ENCODE measurements at regions not wholly inside any gene's neighbourhood (a gene's known extent, or its start where the extent isn't known, plus 50 kb on each side); places are given as distances from the start of the nearest gene placed in this dataset.

DNA sequence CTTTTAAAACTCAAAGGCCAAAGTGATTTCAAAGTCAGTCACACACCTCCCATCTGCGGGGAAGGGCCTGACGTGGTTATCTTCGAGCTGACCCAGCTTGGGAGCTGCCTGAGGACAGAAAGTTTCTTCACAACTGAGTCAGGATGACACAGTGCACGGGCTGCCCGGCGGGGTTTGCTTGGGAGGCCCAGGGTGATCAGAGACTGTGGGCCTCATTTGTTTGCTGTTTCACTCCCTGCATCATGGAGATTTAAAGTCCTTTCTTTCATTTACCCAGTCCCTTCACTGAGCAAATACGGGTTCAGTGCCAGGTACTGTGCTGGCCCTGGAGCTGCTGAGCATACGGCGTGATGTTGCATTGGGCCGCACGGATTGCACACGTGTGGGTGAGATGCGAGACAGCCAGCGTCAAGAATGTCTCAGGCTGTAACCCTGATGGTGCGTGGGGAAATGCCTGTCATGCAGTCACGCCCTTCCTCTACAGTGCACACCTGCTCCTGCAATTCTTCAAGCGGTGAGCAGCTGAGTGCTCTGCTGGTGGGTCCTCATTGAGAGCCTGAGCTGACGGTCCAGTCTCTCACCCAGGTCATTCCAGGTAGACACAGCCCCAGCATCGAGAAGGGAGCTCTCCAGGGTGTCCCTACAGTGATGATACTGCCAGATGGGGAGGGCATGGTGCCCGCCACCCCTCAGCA lies 82.7 kb upstream of the PMEPA1 start:
- no peaks in the 10 kb centered on the region for H3K4me1 ChIP-seq (ENCODE audit: low read length)
- no peak overlapping the region for H2AFZ ChIP-seq (ENCODE audit: low read depth, low read length)
- no peaks in the 10 kb centered on the region for H4K20me1 ChIP-seq (ENCODE audit: insufficient read depth, low read length)
- peaks cover 37% of the 10 kb centered on the region for H3K27me3 ChIP-seq (ENCODE audit: low read depth, low read length)
- H3K27ac ChIP-seq (ENCODE audit: low read length), result no peak overlapping the region
- no peak overlapping the region for H3K4me2 ChIP-seq (ENCODE audit: low read length)
- no peak overlapping the region for H3K9ac ChIP-seq (ENCODE audit: low read length)
- no peaks in the 10 kb centered on the region for H3K36me3 ChIP-seq (replicated peaks; ENCODE audit: low read depth, low read length)
- no peak for TF ChIP-seq EZH2phosphoT487 (IDR thresholded peaks at IDR 0.05; ENCODE audit: low read depth)
- TF ChIP-seq, protein P1, sequence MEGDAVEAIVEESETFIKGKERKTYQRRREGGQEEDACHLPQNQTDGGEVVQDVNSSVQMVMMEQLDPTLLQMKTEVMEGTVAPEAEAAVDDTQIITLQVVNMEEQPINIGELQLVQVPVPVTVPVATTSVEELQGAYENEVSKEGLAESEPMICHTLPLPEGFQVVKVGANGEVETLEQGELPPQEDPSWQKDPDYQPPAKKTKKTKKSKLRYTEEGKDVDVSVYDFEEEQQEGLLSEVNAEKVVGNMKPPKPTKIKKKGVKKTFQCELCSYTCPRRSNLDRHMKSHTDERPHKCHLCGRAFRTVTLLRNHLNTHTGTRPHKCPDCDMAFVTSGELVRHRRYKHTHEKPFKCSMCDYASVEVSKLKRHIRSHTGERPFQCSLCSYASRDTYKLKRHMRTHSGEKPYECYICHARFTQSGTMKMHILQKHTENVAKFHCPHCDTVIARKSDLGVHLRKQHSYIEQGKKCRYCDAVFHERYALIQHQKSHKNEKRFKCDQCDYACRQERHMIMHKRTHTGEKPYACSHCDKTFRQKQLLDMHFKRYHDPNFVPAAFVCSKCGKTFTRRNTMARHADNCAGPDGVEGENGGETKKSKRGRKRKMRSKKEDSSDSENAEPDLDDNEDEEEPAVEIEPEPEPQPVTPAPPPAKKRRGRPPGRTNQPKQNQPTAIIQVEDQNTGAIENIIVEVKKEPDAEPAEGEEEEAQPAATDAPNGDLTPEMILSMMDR (IDR thresholded peaks at IDR 0.05; ENCODE audit: low read depth, low read length), result no peak
- H3K4me3 ChIP-seq (ENCODE audit: low read length), result no peak overlapping the region
- no peaks in the 10 kb centered on the region for H3K79me2 ChIP-seq (ENCODE audit: low read length)
- no peaks in the 10 kb centered on the region for H3K9me3 ChIP-seq (ENCODE audit: insufficient read depth, low read length)

DNA sequence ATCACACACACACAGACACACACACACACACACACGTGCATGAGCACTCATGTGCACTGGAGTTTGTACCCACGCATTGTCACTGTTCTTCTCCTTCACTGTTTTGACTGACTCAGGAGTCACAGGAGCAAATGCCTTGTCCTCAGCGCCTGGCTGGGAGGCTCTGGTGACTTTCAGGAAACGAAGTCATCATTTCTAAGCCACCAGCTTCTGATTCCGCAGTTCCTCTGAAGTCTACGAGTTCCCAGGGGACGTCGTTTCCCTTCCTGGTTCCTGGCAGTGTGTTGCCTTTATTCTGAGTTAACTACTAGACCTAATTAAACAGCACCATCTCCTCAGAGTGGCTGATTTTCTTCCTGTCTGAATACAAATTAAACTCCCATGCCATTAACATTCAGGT lies 82.2 kb upstream of the PMEPA1 start:
- TF ChIP-seq EZH2phosphoT487 (IDR thresholded peaks at IDR 0.05; ENCODE audit: low read depth), result no peak
- TF ChIP-seq, protein P1 (IDR thresholded peaks at IDR 0.05; ENCODE audit: low read depth, low read length), result no peak
- no peak overlapping the region for H3K4me2 ChIP-seq (ENCODE audit: low read length)
- no peak overlapping the region for H3K9ac ChIP-seq (ENCODE audit: low read length)

DNA sequence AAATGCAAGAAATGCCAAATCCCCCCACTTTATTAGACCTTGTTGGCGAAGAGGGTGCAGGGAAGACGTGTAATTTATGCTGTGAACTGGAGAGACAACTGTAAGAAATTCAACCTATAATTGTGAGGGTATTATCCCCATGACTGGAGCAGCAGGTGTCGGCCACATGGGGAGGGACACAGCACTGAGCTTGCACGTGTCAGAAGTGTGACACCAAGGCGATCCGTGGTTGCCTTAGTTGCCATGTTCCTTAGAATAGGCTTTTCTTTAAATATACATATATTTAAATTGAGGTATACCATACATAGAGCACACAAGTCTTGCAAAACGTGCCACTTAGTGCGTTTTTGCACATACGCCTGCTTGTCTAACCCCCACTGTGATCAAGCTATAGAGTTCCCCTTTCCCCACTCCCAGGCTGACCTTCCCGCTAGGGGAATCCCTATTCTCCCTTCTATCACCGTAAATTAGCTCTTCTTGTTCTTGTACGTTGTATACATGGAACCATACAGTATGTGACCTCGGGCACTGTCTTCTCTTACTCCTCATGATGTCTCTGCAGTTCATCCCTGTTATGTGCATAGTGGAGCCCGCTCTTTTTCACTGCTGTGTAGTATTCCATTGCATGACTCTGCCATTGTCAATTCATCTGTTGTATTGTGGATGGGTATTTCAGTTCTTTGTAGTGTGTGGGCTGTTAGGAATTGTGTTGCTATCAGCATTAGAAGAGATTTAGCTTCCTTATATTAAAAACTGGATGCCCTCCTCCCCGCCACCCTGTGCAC lies 81.6 kb upstream of the PMEPA1 start:
- no peak overlapping the region for H3K4me2 ChIP-seq (ENCODE audit: low read length)
- no peak overlapping the region for H2AFZ ChIP-seq (ENCODE audit: low read depth, low read length)
- H3K27me3 ChIP-seq (ENCODE audit: low read depth, low read length), result peaks cover 40% of the 10 kb centered on the region
- no peaks in the 10 kb centered on the region for H3K4me1 ChIP-seq (ENCODE audit: low read length)
- no peak overlapping the region for H3K4me3 ChIP-seq (ENCODE audit: low read length)
- H3K79me2 ChIP-seq (ENCODE audit: low read length), result no peaks in the 10 kb centered on the region
- no peaks in the 10 kb centered on the region for H3K36me3 ChIP-seq (replicated peaks; ENCODE audit: low read depth, low read length)
- no peak overlapping the region for H3K9ac ChIP-seq (ENCODE audit: low read length)
- H3K27ac ChIP-seq (ENCODE audit: low read length), result no peak overlapping the region
- no peak for TF ChIP-seq EZH2phosphoT487 (IDR thresholded peaks at IDR 0.05; ENCODE audit: low read depth)
- TF ChIP-seq, protein P1 (IDR thresholded peaks at IDR 0.05; ENCODE audit: low read depth, low read length), result no peak
- H4K20me1 ChIP-seq (ENCODE audit: insufficient read depth, low read length), result no peaks in the 10 kb centered on the region
- no peaks in the 10 kb centered on the region for H3K9me3 ChIP-seq (ENCODE audit: insufficient read depth, low read length)

More for the DNA sequence above, 82.2 kb upstream of the PMEPA1 start:
- Histone ChIP-seq H3K79me2 (ENCODE audit: low read length) (no peaks in the 10 kb centered on the region), H3K27ac (ENCODE audit: low read length) (no peak overlapping the region), H3K9me3 (ENCODE audit: insufficient read depth, low read length) (no peaks in the 10 kb centered on the region), H3K36me3 (replicated peaks; ENCODE audit: low read depth, low read length) (no peaks in the 10 kb centered on the region), H4K20me1 (ENCODE audit: insufficient read depth, low read length) (no peaks in the 10 kb centered on the region), H2AFZ (ENCODE audit: low read depth, low read length) (no peak overlapping the region), H3K4me3 (ENCODE audit: low read length) (no peak overlapping the region), H3K4me1 (ENCODE audit: low read length) (no peaks in the 10 kb centered on the region), H3K27me3 (ENCODE audit: low read depth, low read length) (peaks cover 37% of the 10 kb centered on the region)

DNA sequence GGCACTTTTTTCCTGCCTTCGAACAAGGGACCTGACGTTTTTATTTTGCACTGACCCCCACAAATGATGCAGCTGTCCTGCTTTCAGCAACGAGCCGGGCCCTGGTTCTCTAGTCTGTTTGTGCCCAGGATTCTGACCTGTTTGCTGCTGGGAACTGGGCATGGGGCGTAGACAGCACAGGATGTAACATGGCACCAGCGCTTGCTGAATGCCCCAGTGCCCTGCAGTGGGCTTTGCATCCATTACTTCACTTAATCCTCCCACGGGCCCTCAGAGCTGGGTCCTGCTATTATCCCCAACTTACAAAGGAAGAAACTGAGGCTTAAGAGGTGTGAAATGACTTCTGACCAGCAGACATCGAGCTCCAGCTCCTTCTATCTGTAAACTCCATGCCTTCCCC lies 80.4 kb upstream of the PMEPA1 start:
- H3K36me3 ChIP-seq (replicated peaks; ENCODE audit: low read depth, low read length), result no peaks in the 10 kb centered on the region
- H4K20me1 ChIP-seq (ENCODE audit: insufficient read depth, low read length), result no peaks in the 10 kb centered on the region
- H3K4me1 ChIP-seq (ENCODE audit: low read length), result no peaks in the 10 kb centered on the region
- peaks cover 44% of the 10 kb centered on the region for H3K27me3 ChIP-seq (ENCODE audit: low read depth, low read length)
- H3K9me3 ChIP-seq (ENCODE audit: insufficient read depth, low read length), result no peaks in the 10 kb centered on the region
- H3K79me2 ChIP-seq (ENCODE audit: low read length), result no peaks in the 10 kb centered on the region
- no peak overlapping the region for H2AFZ ChIP-seq (ENCODE audit: low read depth, low read length)
- H3K4me2 ChIP-seq (ENCODE audit: low read length), result no peak overlapping the region
- TF ChIP-seq EZH2phosphoT487 (IDR thresholded peaks at IDR 0.05; ENCODE audit: low read depth), result no peak
- TF ChIP-seq, protein P1 (IDR thresholded peaks at IDR 0.05; ENCODE audit: low read depth, low read length), result no peak
- no peak overlapping the region for H3K27ac ChIP-seq (ENCODE audit: low read length)
- no peak overlapping the region for H3K9ac ChIP-seq (ENCODE audit: low read length)
- no peak overlapping the region for H3K4me3 ChIP-seq (ENCODE audit: low read length)
